Stimulated activated effector memory CD8-positive, alpha-beta T cell treated with anti-CD3 and anti-CD28 coated beads, Interleukin-12 subunit alpha, Interleukin-12 subunit beta, amount 100 ng/mL, for 72 hours (primary cell): ENCODE measurements at regions not wholly inside any gene's neighbourhood (a gene's known extent, or its start where the extent isn't known, plus 50 kb on each side); places are given as distances from the start of the nearest gene placed in this dataset.

Experiments used
- ATAC-seq: fragments of 150-1000 bp; cut with Tn5 transposase; 2 replicates; pipeline ENCODE4 v1.10.0; 2021
- DNase-seq, 2 donors: peaks; one replicate each; pipeline ENCODE4 v3.0.0; 2021 to 2022; ENCODE audit warnings: low spot score in 2 of 2
- H3K27ac Mint-ChIP-seq: one replicate; pipeline ENCODE4 v1.8.0; 2022; ENCODE audit warnings: mild to moderate bottlenecking, mixed read lengths
- H3K36me3 Mint-ChIP-seq: one replicate; pipeline ENCODE4 v1.8.0; 2022; ENCODE audit warnings: mild to moderate bottlenecking, mixed read lengths
- H3K4me1 Mint-ChIP-seq: one replicate; pipeline ENCODE4 v1.8.0; 2022; ENCODE audit warnings: mixed read lengths
- H3K4me3 Mint-ChIP-seq: one replicate; pipeline ENCODE4 v1.8.0; 2022; ENCODE audit warnings: mild to moderate bottlenecking, mixed read lengths
- H3K9me3 Mint-ChIP-seq: one replicate; pipeline ENCODE4 v1.8.0; 2022; ENCODE audit warnings: mixed read lengths

DNA sequence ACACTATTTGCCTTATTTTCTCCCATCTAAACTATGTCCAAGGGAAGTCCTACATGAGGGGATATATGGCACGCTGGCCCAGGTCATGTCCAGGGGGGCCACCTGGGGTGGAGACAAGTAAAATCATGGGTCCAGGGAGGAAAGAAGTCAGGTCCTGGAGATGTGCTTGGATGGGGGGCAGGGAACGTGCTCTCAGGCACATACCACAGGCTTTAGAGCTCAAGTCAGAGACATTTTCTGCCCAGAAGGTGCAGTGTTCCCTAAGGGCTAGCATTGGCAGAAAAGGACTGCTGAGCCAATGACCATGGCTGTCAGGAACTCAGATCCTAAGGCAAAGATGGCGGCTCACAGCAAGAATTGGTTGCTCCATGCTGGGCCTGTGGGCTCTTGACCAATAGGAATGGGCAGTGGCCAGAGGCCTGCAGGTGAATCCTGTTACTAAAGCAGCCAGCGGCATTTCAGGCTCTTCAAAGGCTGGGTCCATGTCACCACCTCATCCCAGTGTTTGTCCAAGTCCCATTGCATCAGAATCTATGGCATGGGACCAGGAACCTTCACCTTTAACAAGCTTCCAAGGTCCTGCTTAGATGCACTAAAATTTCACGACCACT is 175.0 kb downstream of the RPLP1 start:
- no peak overlapping the region for H3K27ac Mint-ChIP-seq
- no peak for ATAC-seq
- peak in 1 of 2 donors; percentile 23 for DNase-seq
- no peak overlapping the region for H3K4me3 Mint-ChIP-seq
- H3K4me1 Mint-ChIP-seq = peaks cover 35% of the 10 kb centered on the region
- H3K9me3 Mint-ChIP-seq = no peaks in the 10 kb centered on the region
- H3K36me3 Mint-ChIP-seq = no peaks in the 10 kb centered on the region

DNA sequence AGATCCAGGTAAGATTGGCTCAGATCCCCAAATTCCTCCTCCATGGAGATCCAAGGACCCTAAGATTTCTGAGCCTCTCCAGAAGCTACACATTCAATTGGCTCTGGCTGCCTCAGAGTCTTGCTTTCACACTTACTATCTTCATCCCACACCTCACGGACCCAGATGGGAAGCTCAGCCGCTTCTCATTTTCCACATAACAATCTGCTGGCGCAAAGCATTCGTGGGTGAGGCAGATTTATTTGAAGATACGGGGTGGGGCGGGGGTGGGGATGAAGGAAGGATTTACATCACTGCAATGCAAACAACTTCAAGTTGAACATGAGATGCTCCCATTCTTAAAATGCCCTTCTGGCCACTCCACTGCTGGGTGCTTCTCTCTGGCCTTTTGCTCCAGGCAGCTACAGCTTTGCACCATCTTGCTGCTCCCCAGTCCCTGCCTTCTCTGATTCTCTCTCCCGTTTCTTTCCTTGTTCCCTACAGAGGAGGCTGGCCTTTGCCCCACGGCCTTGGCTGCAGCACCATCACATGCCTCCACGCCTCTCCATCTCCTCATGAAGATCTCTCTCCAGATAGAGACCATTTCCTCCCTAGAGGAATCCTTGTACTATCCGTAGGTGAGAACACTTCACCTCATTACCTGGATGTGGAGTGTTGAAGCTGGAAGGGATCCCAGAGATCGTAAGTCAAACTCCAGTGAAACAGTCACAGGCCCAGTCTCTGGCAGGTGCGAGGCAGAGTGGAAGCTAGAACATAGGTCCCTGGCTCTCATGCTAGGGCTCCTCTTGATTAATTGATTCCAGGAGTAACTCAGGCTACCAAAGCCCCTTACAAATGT is 175.9 kb downstream of the RPLP1 start:
- peaks cover 32% of the 10 kb centered on the region for H3K4me1 Mint-ChIP-seq
- no peaks in the 10 kb centered on the region for H3K9me3 Mint-ChIP-seq
- H3K4me3 Mint-ChIP-seq = no peak overlapping the region
- no peak overlapping the region for H3K27ac Mint-ChIP-seq
- ATAC-seq (no peak), DNase-seq (peak in 1 of 2 donors; percentile 17)
- no peaks in the 10 kb centered on the region for H3K36me3 Mint-ChIP-seq

DNA sequence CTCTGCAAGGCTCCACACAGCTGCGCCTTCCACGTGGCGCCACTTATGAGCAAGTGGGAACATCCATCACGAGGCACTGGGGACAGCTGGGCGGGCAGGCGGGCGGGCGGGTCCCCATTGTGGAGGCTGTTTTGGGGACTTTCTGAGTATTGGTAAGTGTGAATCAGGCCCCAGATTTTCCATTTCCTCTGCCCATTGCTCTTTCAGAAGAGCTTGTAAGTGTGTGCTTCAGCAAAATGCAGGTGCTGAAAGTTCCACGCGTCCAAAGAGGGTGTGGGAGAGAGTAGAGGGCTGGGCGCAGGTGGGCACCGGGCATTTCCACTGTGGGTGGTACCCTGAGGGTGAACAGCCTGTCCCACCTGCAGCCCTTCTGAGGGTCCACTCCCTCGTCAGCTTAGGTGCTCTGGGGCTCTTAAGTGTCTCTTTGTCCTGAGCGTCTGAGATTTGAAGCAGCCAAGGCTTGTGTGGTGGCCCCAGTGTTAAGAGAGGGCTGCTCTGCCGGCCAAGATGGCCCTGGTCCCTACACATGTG is 177.1 kb downstream of the RPLP1 start:
- ATAC-seq = peak; percentile 58
- H3K4me1 Mint-ChIP-seq = peaks cover 21% of the 10 kb centered on the region
- DNase-seq = no peak
- no peaks in the 10 kb centered on the region for H3K36me3 Mint-ChIP-seq
- no peaks in the 10 kb centered on the region for H3K9me3 Mint-ChIP-seq
- no peak overlapping the region for H3K27ac Mint-ChIP-seq
- H3K4me3 Mint-ChIP-seq = no peak overlapping the region

DNA sequence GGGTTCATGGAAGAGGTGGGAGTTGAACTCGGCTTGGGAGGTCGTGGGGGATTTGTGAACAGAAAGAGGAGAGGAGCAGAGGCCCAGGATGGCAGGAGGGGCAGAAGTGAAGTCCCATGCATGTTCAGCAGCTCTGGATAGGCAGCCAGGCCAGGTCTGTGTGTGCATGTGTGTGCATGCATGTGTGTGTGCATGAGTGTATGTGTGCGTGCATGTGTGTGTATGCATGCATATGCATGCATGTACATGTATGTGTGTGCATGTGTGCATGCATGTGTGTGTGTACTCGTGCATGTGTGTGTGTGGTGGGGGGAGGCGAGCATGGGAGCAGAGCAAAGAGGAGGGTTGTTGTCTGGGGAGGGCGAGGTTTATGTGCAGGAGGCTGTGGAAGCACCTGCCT is 178.4 kb downstream of the RPLP1 start:
- no peak overlapping the region for H3K4me3 Mint-ChIP-seq
- peak in 1 of 2 donors; percentile 35 for DNase-seq
- no peak overlapping the region for H3K27ac Mint-ChIP-seq
- peaks cover 19% of the 10 kb centered on the region for H3K4me1 Mint-ChIP-seq
- no peaks in the 10 kb centered on the region for H3K9me3 Mint-ChIP-seq
- no peak for ATAC-seq
- no peaks in the 10 kb centered on the region for H3K36me3 Mint-ChIP-seq

DNA sequence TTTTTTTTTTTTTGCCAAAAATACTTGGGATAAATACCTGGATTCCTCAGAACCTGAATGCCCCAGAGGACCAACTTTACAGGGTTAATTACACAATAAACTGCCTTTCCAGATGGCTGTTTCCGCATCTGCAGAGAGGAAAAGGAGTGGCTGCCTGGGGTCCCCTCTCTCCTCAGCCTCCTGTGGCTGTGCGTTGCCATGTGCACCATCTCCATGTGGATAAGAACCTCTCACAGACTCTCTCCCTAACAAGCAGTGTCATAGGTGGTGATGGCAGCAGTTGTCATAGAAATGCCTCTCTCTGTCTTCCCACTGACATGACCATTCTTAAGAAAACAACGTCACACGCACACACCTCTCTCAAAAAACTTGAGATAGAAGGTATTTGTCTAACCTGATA is 179.4 kb downstream of the RPLP1 start:
- H3K4me3 Mint-ChIP-seq = no peak overlapping the region
- no peak overlapping the region for H3K27ac Mint-ChIP-seq
- H3K9me3 Mint-ChIP-seq = no peaks in the 10 kb centered on the region
- peaks cover 15% of the 10 kb centered on the region for H3K4me1 Mint-ChIP-seq
- no peak for DNase-seq
- H3K36me3 Mint-ChIP-seq = no peaks in the 10 kb centered on the region
- ATAC-seq = no peak

DNA sequence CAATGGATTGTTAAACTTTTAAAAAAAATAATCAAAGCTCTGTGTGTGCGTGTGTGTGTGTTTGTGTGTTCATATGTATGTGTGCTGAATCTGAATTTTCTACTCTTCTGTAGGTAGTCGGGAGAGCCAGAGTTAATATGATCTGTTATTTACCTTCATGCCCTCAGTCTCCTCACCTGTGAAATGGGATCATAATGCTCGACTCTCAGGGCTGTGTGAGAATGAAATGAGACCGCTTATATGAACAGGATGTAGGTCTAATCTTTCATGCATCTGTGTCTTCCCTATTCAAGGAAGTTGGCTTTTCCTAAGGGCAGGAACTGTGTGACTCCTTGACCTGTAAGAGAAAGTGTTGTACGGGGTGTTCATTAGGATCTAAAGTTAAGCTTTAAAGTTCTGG is 182.2 kb downstream of the RPLP1 start:
- no peaks in the 10 kb centered on the region for H3K36me3 Mint-ChIP-seq
- DNase-seq = peak in 1 of 2 donors; percentile 13
- no peak overlapping the region for H3K4me3 Mint-ChIP-seq
- no peak for ATAC-seq
- no peaks in the 10 kb centered on the region for H3K9me3 Mint-ChIP-seq
- no peak overlapping the region for H3K27ac Mint-ChIP-seq
- peaks cover 13% of the 10 kb centered on the region for H3K4me1 Mint-ChIP-seq

DNA sequence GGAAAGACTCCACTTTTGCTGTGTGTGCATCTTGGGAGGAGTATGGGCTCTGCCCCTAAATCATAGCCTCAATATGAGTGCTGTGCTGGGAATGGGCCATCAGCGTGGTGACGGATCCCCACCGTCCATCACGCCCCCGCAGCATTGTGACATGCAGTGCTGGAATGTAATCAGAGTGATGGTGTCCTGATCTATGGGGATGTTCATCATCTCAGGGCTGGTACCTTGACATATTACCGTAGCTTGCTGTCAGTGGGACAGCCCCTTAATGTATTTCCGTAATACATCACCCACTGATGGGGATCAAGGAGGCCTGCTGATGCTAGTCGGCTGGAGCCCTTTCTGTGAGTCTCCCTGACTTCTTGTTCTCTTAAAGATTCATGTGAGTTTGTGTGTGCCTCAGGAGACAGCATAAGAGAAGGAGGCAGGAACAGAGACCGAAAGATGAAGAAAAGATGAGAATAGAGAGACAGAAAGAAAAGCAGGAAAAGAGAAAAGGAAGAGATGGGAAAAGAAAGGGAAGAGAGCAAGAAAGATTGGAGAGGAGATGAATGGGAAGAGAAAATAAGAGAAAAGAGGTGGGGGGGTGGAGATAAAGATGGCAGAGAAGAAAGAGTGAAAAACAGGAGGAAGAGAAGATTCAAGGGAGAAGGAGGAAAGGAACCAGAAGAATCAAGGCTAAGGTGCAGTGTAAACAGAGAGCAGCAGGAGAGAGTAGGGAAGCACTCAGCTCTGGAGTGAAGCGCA is 183.7 kb downstream of the RPLP1 start:
- Mint-ChIP-seq H3K27ac (no peak overlapping the region), H3K4me3 (no peak overlapping the region), H3K9me3 (peaks cover 2% of the 10 kb centered on the region), H3K4me1 (no peaks in the 10 kb centered on the region), H3K36me3 (no peaks in the 10 kb centered on the region)
- DNase-seq (peak in 1 of 2 donors; percentile 13), ATAC-seq (no peak)

DNA sequence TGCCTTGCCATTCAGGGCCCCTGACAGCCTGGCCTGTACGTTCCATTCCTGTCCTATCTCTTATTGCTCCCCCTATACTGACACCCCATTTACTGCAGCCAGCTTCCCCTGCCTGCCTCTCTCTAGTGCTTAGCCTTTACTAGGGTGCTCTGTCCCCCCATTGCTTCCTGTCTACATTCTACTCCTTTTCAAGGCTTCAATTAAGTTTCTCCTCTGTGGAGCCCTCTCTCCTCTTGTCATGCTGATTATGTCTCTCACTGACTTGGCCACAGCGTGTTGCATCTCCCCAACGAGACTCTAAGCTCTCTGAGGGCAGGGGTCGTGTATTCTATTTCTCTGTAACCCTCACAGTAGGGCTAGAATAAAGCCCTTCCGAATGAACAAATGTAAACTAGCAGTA is 185.2 kb downstream of the RPLP1 start:
- no peak overlapping the region for H3K4me3 Mint-ChIP-seq
- ATAC-seq = no peak
- peaks cover 6% of the 10 kb centered on the region for H3K9me3 Mint-ChIP-seq
- no peaks in the 10 kb centered on the region for H3K36me3 Mint-ChIP-seq
- H3K4me1 Mint-ChIP-seq = no peaks in the 10 kb centered on the region
- H3K27ac Mint-ChIP-seq = no peak overlapping the region
- peak in 1 of 2 donors; percentile 17 for DNase-seq

DNA sequence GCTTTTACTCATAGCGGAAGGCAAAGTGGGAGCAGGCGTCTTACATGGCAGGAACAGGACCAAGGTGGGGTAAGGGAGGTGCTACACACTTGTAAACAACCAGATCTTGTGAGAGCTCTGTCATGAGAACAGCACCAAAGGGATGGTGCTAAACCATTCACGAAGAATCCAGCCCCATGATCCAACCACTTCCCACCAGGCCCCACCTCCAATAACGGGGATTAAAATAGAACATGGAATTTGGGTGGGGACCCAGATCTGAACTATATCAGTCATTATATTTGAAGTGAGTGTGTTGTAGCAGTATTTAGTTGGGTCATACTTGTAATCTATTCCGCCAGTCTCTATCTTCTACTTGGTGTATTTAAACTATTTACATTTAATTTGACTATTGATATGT is 190.9 kb downstream of the RPLP1 start:
- Mint-ChIP-seq H3K9me3 (peaks cover 6% of the 10 kb centered on the region), H3K4me1 (no peaks in the 10 kb centered on the region), H3K27ac (no peak overlapping the region), H3K36me3 (no peaks in the 10 kb centered on the region), H3K4me3 (no peak overlapping the region)
- DNase-seq = no peak
- ATAC-seq = no peak

DNA sequence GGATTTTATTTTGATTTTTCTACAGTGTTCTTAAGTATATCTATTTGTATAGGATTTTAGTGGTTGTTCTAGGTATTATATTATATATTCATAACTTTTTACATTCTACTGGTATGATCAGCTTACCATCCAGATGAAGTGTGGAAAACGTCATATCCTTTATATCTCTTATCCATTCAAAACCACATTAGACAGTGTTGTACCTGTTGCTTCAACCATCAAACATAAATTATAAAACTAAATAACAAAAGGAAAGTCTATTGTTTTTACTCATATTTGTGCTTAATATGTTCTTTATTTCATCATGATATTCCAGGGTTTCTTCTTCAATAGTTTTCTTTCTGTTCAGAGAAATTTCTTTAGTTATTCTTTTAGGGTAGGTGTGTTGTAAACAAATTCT is 191.4 kb downstream of the RPLP1 start:
- Mint-ChIP-seq H3K27ac (no peak overlapping the region), H3K9me3 (peaks cover 6% of the 10 kb centered on the region), H3K36me3 (no peaks in the 10 kb centered on the region), H3K4me3 (no peak overlapping the region), H3K4me1 (peaks cover 3% of the 10 kb centered on the region)
- ATAC-seq = no peak
- no peak for DNase-seq

DNA sequence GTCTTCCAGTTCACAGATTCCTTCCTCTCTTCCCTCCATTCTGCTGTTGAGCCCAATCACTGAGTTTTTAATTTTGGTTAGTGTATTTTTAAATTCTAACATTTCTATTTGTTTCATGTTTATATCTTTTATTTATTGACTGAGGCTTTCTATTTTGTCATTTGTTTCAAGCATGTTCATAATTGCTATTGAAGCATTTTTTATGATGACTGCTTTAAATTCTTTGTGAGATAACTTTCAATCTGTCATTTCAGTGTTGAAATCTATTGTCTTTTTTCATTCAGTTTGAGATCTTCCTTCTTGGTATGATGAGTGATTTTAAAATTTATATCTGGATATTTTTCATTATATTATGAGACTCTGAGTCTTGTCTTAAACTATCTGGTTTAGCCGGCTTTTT is 192.3 kb downstream of the RPLP1 start:
- H3K4me1 Mint-ChIP-seq = peaks cover 12% of the 10 kb centered on the region
- no peak for DNase-seq
- peaks cover 6% of the 10 kb centered on the region for H3K9me3 Mint-ChIP-seq
- ATAC-seq = no peak
- no peak overlapping the region for H3K27ac Mint-ChIP-seq
- no peaks in the 10 kb centered on the region for H3K36me3 Mint-ChIP-seq
- H3K4me3 Mint-ChIP-seq = no peak overlapping the region

DNA sequence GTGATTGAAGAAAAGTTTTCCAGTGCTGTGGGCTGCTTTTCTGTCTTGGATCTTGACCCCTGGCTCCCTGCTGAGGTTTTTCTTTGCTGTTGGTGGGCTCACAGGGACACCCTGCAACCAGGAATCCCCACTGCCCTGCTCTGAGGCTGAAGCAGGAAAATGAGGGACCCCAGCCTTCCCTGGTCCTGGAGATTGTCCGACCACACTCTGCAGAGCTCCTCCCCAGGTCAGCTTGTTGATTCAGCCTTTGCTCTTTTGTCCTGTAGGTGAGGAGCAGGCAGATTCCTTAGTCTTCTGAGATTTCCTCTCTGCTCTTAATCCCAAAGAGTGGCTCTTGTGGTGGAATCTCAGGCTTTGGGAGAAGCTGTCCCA is 194.5 kb downstream of the RPLP1 start:
- Mint-ChIP-seq H3K4me1 (peaks cover 13% of the 10 kb centered on the region), H3K9me3 (no peaks in the 10 kb centered on the region), H3K36me3 (no peaks in the 10 kb centered on the region), H3K27ac (peak overlapping the region; percentile 7), H3K4me3 (no peak overlapping the region)
- DNase-seq (no peak), ATAC-seq (no peak)

DNA sequence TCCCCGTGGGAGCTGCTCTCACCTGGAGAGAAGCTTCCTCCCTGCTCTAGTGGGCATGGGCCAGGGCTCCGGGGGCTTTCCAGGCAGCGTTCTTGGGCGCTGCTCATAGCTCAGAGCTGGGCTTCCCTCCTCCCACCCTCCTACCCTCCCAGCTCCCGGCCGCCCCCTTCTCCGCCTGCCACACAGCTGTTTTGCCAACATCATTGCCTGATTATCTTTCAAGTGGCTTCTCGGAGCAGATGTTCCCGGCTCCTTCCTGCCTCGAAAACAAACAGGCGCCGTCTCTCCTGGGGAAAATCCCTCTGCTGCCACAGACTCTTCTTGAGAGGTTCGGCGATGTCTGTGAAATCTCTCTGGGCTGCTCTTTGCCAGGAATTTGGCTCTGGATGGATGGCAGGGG is 195.6 kb downstream of the RPLP1 start:
- no peak overlapping the region for H3K27ac Mint-ChIP-seq
- DNase-seq (no peak), ATAC-seq (no peak)
- no peaks in the 10 kb centered on the region for H3K9me3 Mint-ChIP-seq
- no peak overlapping the region for H3K4me3 Mint-ChIP-seq
- H3K36me3 Mint-ChIP-seq = no peaks in the 10 kb centered on the region
- peaks cover 21% of the 10 kb centered on the region for H3K4me1 Mint-ChIP-seq

DNA sequence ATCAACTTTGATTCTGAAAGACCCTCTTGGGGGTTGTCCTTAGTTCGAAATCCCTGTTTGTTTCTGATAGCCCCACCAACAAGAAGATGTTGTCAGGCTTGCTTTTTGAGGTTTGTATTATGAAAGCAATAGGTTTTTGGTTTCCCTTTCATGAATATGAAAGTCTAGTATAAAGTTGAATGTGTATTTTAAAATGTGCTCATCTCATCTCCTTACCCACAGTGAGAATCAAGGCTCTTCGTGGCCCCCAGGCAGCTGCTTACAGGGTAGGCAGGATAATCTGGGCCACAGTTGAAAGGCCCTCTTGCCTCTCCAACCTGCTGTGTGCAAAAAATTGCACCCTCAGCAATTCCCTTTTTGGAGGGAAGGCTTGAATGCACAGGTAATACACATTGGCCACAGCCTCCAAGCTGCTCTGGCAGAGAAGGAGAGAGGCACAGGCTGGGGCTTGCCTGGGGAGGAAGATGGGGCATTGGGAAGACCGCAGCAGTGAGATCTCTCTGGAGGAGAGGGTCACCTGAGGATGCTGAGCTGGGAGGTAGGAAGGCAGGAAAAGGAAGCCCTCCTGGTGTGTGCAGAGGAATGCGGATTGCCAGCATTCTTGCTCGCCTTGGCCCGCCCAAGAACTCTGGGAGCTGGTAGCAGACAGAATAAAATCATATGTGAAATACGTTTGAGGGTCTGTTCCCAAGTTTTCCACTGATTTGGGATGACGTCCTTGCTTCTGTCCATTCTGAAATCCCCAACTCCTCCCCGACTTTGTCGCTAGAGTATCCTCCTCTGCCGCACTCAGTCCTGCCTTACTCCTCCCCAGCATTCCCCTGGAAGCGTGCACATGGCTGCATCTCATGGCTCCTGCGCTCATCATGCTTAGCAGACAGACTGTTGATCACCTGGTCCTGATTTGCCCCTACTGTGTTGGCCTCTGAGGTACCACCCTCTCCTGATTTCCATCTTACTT is 196.4 kb downstream of the RPLP1 start:
- Mint-ChIP-seq H3K4me1 (peaks cover 25% of the 10 kb centered on the region), H3K27ac (no peak overlapping the region), H3K36me3 (no peaks in the 10 kb centered on the region), H3K4me3 (no peak overlapping the region), H3K9me3 (no peaks in the 10 kb centered on the region)
- no peak for DNase-seq
- no peak for ATAC-seq

DNA sequence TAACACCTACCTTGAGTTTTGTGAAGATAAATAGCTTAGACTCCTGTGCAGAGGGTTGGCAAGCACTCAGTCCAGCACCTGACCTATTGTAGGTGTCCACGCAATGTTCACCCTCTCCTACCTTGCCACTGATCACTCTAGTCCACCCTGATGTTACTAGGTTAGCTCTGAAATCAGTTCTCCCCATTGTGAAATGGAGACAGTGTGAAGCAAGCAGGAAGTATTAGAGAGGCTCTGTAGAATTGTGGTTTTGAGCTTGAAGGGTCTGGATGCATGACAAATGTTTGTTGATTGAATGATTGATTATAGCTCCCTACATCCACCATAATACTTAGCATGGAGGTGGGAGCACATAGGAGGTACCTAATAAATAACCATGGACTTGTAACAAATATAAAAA is 199.7 kb downstream of the RPLP1 start:
- Mint-ChIP-seq H3K4me3 (no peak overlapping the region), H3K27ac (no peak overlapping the region)

More for the DNA sequence above, 199.7 kb downstream of the RPLP1 start:
- no peaks in the 10 kb centered on the region for H3K36me3 Mint-ChIP-seq
- H3K4me1 Mint-ChIP-seq = peaks cover 25% of the 10 kb centered on the region
- DNase-seq (no peak), ATAC-seq (no peak)
- H3K9me3 Mint-ChIP-seq = no peaks in the 10 kb centered on the region
